ENCODE measurements at regions not wholly inside any gene's neighbourhood (a gene's known extent, or its start where the extent isn't known, plus 50 kb on each side); places are given as distances from the start of the nearest gene placed in this dataset.

GRCh38 chr4:28117084-28117682, 1256.5 kb downstream of the STIM2 start:
- Histone ChIP-seq H3K4me3 (no peak overlapping the region), H3K27ac (replicated peaks in 1 of 4) (no peak overlapping the region), H3K36me3 (no peaks in the 10 kb centered on the region), H3K4me1 (no peaks in the 10 kb centered on the region), H3K27me3 (no peaks in the 10 kb centered on the region), H3K9me3 (no peaks in the 10 kb centered on the region)
- DNase-seq (ENCODE audit: extremely low spot score): no peak
- intact Hi-C loops (cut with DNase I): no loop called here
- 97% methylated on average over 46 of the region's 61 CpGs for WGBS
- TF ChIP-seq POLR2AphosphoS5 (IDR thresholded peaks at IDR 0.05) (no peak), POLR2A (IDR thresholded peaks at IDR 0.05; ENCODE audit: low read depth) (no peak), CTCF (IDR thresholded peaks at IDR 0.05) (no peak), EP300 (IDR thresholded peaks at IDR 0.05) (no peak)

GRCh38 chr4:28146191-28146590, 1285.5 kb downstream of the STIM2 start:
- Histone ChIP-seq H3K27me3 (no peaks in the 10 kb centered on the region), H3K4me3 (no peak overlapping the region), H3K4me1 (no peaks in the 10 kb centered on the region), H3K9me3 (no peaks in the 10 kb centered on the region), H3K36me3 (no peaks in the 10 kb centered on the region), H3K27ac (replicated peaks in 1 of 4) (no peak overlapping the region)
- intact Hi-C loops (cut with DNase I): no loop called here
- TF ChIP-seq EP300 (IDR thresholded peaks at IDR 0.05): no peak
- 59% methylated on average over 3 of the region's 3 CpGs for WGBS
- no peak for DNase-seq (ENCODE audit: extremely low spot score)

- H3K4me1 ChIP-seq: no peaks in the 10 kb centered on the region
- H3K27me3 ChIP-seq: no peaks in the 10 kb centered on the region
- intact Hi-C loops (cut with DNase I): no loop called here
- DNase-seq (ENCODE audit: extremely low spot score): no peak
- H3K27ac ChIP-seq (replicated peaks in 1 of 4): no peak overlapping the region
- H3K9me3 ChIP-seq: no peaks in the 10 kb centered on the region
- no peaks in the 10 kb centered on the region for H3K36me3 ChIP-seq
- H3K4me3 ChIP-seq: no peak overlapping the region
- WGBS: 71% methylated on average over 1 of the region's 1 CpG
- TF ChIP-seq CTCF (IDR thresholded peaks at IDR 0.05): no peak
- TF ChIP-seq POLR2AphosphoS5 (IDR thresholded peaks at IDR 0.05): no peak
- TF ChIP-seq EP300 (IDR thresholded peaks at IDR 0.05): no peak
- TF ChIP-seq POLR2A (IDR thresholded peaks at IDR 0.05; ENCODE audit: low read depth): no peak
These were observed 1287.6 kb downstream of the STIM2 start for GRCh38 chr4:28148221-28148620.

DNA sequence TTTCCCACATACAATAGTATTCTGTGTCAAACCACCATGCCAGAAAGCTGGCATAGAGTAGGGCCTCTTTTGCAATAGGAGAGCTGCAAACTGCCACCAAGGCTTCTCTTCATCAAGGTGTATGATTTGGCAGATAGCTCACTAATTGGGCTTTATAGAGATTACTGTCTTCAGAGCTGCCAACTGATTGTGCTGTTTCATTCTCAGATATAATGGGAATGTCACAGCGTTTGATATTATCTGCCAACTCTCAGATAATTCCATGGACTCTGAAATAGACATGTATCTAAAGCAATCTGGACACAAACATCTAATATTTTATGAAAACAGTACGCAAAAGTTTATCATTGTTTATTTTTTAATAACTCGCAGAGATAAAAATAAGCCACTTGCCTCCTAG, 1289.1 kb downstream of the STIM2 start:
- DNase-seq (ENCODE audit: extremely low spot score): no peak
- intact Hi-C loops (cut with DNase I): no loop called here
- Histone ChIP-seq H3K9me3 (no peaks in the 10 kb centered on the region), H3K27me3 (no peaks in the 10 kb centered on the region), H3K36me3 (no peaks in the 10 kb centered on the region), H3K27ac (replicated peaks in 1 of 4) (no peak overlapping the region), H3K4me3 (no peak overlapping the region), H3K4me1 (no peaks in the 10 kb centered on the region)
- WGBS: 79% methylated on average over 3 of the region's 3 CpGs
- TF ChIP-seq CTCF (IDR thresholded peaks at IDR 0.05): no peak
- no peak for TF ChIP-seq POLR2A (IDR thresholded peaks at IDR 0.05; ENCODE audit: low read depth)
- no peak for TF ChIP-seq EP300 (IDR thresholded peaks at IDR 0.05)
- TF ChIP-seq POLR2AphosphoS5 (IDR thresholded peaks at IDR 0.05): no peak

- no peak for DNase-seq (ENCODE audit: extremely low spot score)
- Histone ChIP-seq H3K9me3 (no peaks in the 10 kb centered on the region), H3K4me1 (no peaks in the 10 kb centered on the region), H3K36me3 (no peaks in the 10 kb centered on the region), H3K4me3 (no peak overlapping the region), H3K27me3 (no peaks in the 10 kb centered on the region), H3K27ac (replicated peaks in 1 of 4) (no peak overlapping the region)
- intact Hi-C loops (cut with DNase I): no loop called here
- TF ChIP-seq EP300 (IDR thresholded peaks at IDR 0.05) (no peak), POLR2AphosphoS5 (IDR thresholded peaks at IDR 0.05) (no peak), CTCF (IDR thresholded peaks at IDR 0.05) (no peak), POLR2A (IDR thresholded peaks at IDR 0.05; ENCODE audit: low read depth) (no peak)
These were observed 1290.7 kb downstream of the STIM2 start for GRCh38 chr4:28151314-28151713.

All from esophagus muscularis mucosa (tissue), 4 donors.